H7 (cell line): ENCODE measurements at regions not wholly inside any gene's neighbourhood (a gene's known extent, or its start where the extent isn't known, plus 50 kb on each side); places are given as distances from the start of the nearest gene placed in this dataset.

ENCODE experiments used
- DNase-seq: peaks from one replicate; pipeline ENCODE4 v3.0.0; 2012
- H3K27me3 ChIP-seq: 2 replicates; pipeline ENCODE4 v1.6.0; 2011; ENCODE audit warnings: mild to moderate bottlenecking, low read length; ENCODE audit not compliant: control insufficient read depth, insufficient read depth
- H3K36me3 ChIP-seq: replicated peaks from 2 replicates; pipeline ENCODE4 v1.5.1; 2011; ENCODE audit warnings: low read length; ENCODE audit not compliant: control insufficient read depth, insufficient read depth
- H3K4me3 ChIP-seq: 2 replicates; pipeline ENCODE4 v1.5.1; 2011; ENCODE audit warnings: low read depth, mild to moderate bottlenecking, control low read depth, low read length, moderate library complexity; ENCODE audit not compliant: insufficient read depth

DNA sequence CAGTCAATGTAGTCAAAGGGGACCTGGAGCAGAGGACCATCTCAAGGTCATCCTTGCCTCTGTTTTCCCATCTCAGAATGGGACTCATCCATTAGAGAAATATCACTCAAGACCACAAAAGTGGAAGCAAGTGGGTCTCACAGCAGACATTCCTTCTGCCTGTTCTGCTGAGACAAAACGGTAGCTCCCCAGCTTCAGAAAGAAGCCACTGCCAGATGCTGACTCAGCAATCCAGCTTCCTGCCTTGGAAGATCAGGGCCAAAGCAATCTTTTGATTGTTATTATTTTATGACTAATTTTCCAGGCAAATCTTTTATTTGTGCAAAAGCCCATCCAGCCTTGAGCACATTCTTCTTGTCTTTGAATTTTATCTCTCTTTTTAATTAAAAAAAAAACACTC is 86.8 kb downstream of the CCT6B start:
- Histone ChIP-seq H3K4me3 (no peak overlapping the region), H3K27me3 (no peaks in the 10 kb centered on the region), H3K36me3 (no peaks in the 10 kb centered on the region)
- no peak for DNase-seq

GRCh38 chr17:34872640-34873039 is 88.6 kb downstream of the CCT6B start:
- Histone ChIP-seq H3K36me3 (no peaks in the 10 kb centered on the region), H3K27me3 (no peaks in the 10 kb centered on the region), H3K4me3 (no peak overlapping the region)
- no peak for DNase-seq

- H3K36me3 ChIP-seq: no peaks in the 10 kb centered on the region
- no peak for DNase-seq
- H3K4me3 ChIP-seq: no peak overlapping the region
- no peaks in the 10 kb centered on the region for H3K27me3 ChIP-seq
Measured at GRCh38 chr17:34869641-34870040, 91.6 kb downstream of the CCT6B start.

- no peak for DNase-seq
- Histone ChIP-seq H3K27me3 (no peaks in the 10 kb centered on the region), H3K4me3 (no peak overlapping the region), H3K36me3 (no peaks in the 10 kb centered on the region)
Measured at GRCh38 chr17:34865716-34866115, 95.5 kb downstream of the CCT6B start.

DNA sequence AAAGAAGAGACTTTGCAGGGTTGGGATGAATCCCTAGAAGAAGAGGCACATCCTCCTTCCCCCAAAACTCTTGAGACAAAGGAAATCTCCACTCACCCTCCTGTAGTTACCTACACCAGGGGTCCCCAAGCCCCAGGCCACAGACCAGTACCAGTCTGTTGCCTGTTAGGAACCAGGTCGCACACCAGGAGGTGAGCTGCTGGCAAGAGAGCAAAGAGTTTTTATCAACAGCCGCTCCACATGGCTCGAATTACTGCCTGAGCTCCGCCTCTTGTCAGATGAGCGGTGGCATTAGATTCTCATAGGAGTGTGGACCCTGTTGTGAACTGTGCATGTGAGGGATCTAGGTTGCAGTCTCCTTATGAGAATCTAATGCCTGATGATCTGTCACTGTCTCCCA is 98.9 kb downstream of the CCT6B start:
- Histone ChIP-seq H3K27me3 (no peaks in the 10 kb centered on the region; the same call in 1 of the 2 replicates), H3K4me3 (no peak overlapping the region), H3K36me3 (no peaks in the 10 kb centered on the region)
- DNase-seq: no peak

DNA sequence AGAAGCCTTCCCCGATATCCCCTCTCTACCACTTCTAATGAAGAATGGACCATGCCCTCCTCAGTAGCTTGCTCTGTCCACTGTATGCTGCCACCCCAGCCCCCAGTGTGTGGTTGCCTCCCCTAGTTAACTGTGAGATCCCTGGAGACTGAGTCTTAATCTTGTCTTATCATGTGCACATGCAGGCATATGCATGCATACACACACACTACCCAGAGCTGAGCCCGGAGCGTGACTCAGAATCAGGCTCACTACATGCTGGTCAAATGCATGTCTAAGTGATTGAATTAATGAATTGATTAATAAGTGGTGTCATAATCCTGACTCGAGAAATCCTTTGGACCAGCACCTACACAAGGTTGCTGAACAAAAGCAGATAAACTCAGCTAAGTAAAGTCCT is 99.4 kb downstream of the CCT6B start:
- H3K27me3 ChIP-seq: no peaks in the 10 kb centered on the region; the same call in 1 of the 2 replicates
- DNase-seq: no peak
- H3K36me3 ChIP-seq: no peaks in the 10 kb centered on the region

GRCh38 chr17:34859652-34860051 is 101.6 kb downstream of the CCT6B start:
- H3K27me3 ChIP-seq: no peaks in the 10 kb centered on the region; the same call in 1 of the 2 replicates
- no peak overlapping the region for H3K4me3 ChIP-seq
- no peak for DNase-seq

More for the DNA sequence above, 99.4 kb downstream of the CCT6B start:
- H3K4me3 ChIP-seq: no peak overlapping the region

DNA sequence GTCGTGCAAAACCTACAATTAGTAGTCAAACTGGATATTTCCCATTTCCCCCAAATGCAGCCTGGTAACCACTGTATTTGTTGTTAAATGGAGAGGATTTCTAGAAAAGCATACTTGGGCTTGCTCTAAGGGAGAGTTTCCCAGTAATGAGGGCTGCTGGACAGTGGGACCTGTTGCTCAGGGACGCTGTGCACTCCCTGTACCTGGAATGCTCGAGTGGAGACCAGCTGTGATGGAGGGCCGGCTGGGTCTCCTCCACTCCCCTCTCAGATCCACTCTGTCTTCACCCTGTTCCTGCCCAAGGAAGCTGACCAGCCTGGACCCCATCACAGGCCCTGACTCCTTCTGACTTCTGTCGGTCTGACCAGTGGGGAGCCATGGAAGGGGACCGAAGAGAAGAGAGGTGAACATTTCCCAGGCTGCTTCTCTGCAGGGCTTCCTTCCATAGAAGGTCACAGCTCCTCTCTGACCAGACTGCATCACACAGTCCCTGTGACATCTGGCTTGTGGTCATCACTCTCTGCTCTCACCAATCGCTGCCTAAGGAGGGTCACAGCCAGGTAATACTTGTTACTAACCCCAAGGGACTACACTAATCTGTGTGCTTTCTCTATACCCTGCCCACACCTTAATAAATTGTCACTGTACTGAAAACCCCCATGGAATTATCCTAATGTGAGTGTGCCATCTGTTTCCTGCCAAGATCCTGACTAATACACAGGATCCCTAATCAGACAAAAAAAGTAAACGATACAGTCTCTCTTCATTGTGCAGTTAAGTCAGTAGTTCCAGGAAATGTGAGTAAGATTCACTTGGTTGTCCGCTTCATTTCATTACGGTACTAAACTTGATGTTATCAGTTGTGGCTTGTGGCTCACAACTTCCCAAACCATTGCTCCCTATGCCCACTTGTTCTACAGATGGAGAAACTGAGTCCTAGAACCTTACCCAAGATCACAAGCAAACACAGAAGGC is 102.4 kb downstream of the CCT6B start:
- no peak for DNase-seq
- no peaks in the 10 kb centered on the region; the same call in 1 of the 2 replicates for H3K27me3 ChIP-seq
- H3K4me3 ChIP-seq: no peak overlapping the region
- no peaks in the 10 kb centered on the region for H3K36me3 ChIP-seq

More at GRCh38 chr17:34859652-34860051, 101.6 kb downstream of the CCT6B start:
- H3K36me3 ChIP-seq: no peaks in the 10 kb centered on the region

DNA sequence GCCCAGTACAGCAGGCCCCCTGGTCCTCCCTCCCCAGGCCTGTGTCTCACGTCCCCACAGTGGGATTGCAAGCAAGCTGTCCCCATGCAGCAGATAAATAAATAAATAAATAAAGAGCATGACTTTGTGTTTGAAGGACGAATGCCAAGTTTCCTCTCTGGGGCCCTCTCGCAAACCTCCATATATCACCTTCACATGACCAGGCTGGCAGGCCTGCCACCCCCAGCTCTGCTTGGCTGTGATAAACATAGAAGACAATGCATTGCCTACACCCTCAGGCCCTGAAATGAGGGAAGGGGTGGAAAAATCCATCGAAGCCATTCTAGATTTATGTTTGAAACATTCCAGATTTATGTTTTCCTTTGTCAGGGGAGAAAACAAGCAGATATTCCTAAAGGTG is 107.3 kb downstream of the CCT6B start:
- Histone ChIP-seq H3K36me3 (no peaks in the 10 kb centered on the region), H3K27me3 (no peaks in the 10 kb centered on the region), H3K4me3 (no peak overlapping the region)
- DNase-seq: no peak

DNA sequence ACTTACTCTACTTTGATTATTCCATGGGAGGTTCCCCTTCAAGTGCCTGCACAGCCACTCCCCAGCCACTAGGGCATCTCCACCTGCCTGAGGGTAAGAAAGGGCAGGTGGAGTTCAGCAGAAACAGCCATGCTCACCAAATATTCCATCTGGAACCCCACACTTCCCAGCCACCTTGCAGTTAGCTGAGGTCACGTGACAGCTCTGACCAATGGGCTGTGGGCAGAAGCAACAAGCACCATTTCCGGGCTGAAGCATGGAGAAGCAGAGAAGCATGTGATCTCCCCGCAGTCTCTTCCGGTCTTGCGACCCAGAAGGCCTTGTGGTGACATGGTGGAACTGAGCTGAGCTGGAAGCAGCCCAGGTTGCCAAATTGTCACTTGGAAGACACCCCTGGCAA is 108.6 kb downstream of the CCT6B start:
- Histone ChIP-seq H3K36me3 (no peaks in the 10 kb centered on the region), H3K27me3 (no peaks in the 10 kb centered on the region)
- peak; percentile 72 for DNase-seq

DNA sequence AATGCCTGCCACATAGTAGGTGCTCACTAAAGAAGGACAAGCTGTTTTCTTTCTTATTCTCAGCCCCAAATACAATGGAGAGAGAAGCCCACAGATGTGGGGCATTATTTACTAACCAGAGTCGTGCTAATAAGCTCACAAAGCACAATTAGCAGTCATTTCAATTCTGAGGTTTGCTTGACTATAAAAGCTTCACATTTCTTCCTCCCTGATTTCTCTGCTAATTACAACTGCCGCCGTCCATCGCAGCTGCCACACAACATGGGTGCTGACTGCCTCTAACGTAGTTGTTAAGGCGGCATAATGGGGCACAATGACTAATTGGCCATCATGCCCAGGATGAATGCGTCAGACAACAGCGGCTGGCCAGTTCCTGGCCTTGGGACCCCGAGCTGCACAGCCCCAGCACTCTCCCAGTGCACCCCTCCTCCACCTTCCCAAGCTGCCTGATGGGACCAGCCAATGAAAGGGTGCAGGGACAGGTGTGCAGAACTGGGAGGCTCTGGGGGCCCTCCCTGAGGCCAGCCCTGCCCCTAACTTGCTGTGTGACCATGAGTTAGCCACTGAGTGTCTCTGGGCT is 109.2 kb downstream of the CCT6B start:
- Histone ChIP-seq H3K27me3 (no peaks in the 10 kb centered on the region), H3K36me3 (no peaks in the 10 kb centered on the region), H3K4me3 (no peak overlapping the region)
- DNase-seq: no peak

More for the DNA sequence above, 108.6 kb downstream of the CCT6B start:
- no peak overlapping the region for H3K4me3 ChIP-seq

GRCh38 chr17:34850964-34851363 is 110.3 kb downstream of the CCT6B start:
- no peak overlapping the region for H3K4me3 ChIP-seq
- no peaks in the 10 kb centered on the region for H3K36me3 ChIP-seq
- DNase-seq: peak; percentile 63
- no peaks in the 10 kb centered on the region for H3K27me3 ChIP-seq

- Histone ChIP-seq H3K36me3 (no peaks in the 10 kb centered on the region), H3K4me3 (no peak overlapping the region), H3K27me3 (no peaks in the 10 kb centered on the region; the same call in 1 of the 2 replicates)
- no peak for DNase-seq
Measured at GRCh38 chr17:34850023-34850422, 111.2 kb downstream of the CCT6B start.

DNA sequence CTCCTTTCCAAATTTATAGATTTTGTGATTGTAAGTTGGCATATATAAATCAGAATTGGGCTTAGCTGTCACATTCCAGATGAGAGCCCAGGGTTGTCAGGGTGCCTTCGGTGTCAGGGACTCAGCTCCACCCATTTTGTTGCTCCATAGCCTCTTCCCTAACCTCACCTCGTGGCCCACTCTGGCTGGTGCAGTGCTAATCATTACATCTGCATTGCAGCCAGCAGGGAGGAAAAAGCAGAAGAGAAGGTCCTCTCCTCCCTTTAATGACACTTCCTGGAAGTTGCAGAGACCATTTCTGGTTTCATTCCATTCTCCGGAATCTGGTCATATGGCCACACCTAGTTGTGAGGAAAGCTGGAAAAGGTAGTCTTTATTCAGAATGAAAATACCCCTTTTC is 113.3 kb downstream of the CCT6B start:
- Histone ChIP-seq H3K4me3 (no peak overlapping the region), H3K27me3 (no peaks in the 10 kb centered on the region; the same call in 1 of the 2 replicates)
- peak; percentile 49 for DNase-seq

DNA sequence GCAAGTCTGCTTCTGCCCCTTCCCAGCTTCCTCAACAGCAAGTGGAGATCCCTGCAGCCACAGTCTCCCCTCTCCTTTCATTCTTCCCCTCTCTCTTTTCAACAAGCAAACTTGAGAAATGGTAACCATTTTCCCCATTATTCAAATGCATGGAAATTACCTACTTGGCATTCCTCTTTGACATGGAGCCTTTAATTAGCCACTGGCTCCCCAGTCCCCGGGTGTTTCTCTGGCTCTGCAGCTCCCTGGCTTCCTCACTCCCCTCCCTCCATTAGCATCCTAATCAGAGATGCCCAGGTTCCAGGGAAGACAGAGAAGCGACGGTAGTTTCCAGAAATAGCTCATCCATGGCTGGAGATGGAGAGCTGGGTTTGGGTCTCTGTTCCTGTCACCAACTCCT is 116.0 kb downstream of the CCT6B start:
- Histone ChIP-seq H3K36me3 (no peaks in the 10 kb centered on the region), H3K4me3 (no peak overlapping the region), H3K27me3 (no peaks in the 10 kb centered on the region; the same call in 1 of the 2 replicates)
- no peak for DNase-seq

More for the DNA sequence above, 113.3 kb downstream of the CCT6B start:
- H3K36me3 ChIP-seq: no peaks in the 10 kb centered on the region
